GM12801 (cell line): ENCODE measurements at regions not wholly inside any gene's neighbourhood (a gene's known extent, or its start where the extent isn't known, plus 50 kb on each side); places are given as distances from the start of the nearest gene placed in this dataset.

Experiments
- CTCF ChIP-seq: IDR thresholded peaks from one replicate; pipeline ENCODE4 v1.5.1; 2011; ENCODE audit warnings: control low read depth; ENCODE audit not compliant: insufficient read length; ENCODE audit errors: extremely low read depth

- TF ChIP-seq CTCF, result no peak
Measured at GRCh38 chr1:55318116-55318817, 103.1 kb upstream of the USP24 start.

GRCh38 chr1:55317673-55318072 is 102.5 kb upstream of the USP24 start:
- TF ChIP-seq CTCF, result no peak

- TF ChIP-seq CTCF, result no peak
Measured at GRCh38 chr1:55316947-55317662, 101.9 kb upstream of the USP24 start.

- TF ChIP-seq CTCF, result no peak
Measured at GRCh38 chr1:55316502-55316901, 101.3 kb upstream of the USP24 start.

- TF ChIP-seq CTCF, result no peak
Measured at GRCh38 chr1:55315552-55315951, 100.4 kb upstream of the USP24 start.

GRCh38 chr1:55314740-55315139 is 99.6 kb upstream of the USP24 start:
- TF ChIP-seq CTCF, result no peak

- no peak for TF ChIP-seq CTCF
Measured at GRCh38 chr1:55313903-55314302, 98.7 kb upstream of the USP24 start.
